Fibroblast of skin of right quadriceps (primary cell): ENCODE measurements at regions not wholly inside any gene's neighbourhood (a gene's known extent, or its start where the extent isn't known, plus 50 kb on each side); places are given as distances from the start of the nearest gene placed in this dataset.
"Not testable (repeated sequence)": the region's sequence is repeated elsewhere in the genome, so short reads cannot be mapped to it uniquely, and the experiment has no call there.

Experiments used
- DNase-seq: peaks from one replicate; pipeline ENCODE4 v3.0.0-alpha.2; 2013

DNA sequence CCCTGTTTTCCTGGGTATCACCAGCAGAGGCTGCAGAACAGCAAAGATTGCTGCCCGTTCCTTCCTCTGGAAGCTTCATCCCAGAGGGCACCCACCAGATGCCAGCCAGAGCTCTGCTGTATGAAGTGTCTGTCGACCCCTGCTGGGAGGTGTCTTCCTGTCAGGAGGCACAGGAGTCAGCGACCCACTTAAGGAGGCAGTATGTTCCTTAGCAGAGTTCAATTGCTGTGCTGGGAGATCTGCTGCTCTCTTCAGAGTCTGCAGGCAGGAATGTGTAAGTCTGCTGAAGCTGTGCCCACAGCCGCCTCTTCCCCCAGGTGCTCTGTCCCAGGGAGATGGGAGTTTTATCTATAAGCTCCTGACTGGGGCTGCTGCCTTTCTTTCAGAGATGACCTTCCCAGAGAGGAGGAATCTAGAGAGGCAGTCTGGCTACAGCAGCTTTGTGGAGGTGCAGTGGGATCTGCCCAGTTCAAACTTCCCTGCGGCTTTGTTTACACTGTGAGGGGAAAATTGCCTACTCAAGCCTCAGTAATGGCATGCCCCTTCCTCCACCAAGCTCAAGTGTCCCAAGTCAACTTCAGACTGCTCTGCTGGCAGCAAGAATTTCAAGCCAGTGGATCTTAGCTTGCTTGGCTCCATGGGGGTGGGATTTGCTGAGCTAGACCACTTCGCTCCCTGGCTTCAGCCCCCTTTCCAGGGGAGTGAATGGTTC lies 100.6 kb downstream of the TMEM168 start:
- not testable (repeated sequence) for DNase-seq

DNA sequence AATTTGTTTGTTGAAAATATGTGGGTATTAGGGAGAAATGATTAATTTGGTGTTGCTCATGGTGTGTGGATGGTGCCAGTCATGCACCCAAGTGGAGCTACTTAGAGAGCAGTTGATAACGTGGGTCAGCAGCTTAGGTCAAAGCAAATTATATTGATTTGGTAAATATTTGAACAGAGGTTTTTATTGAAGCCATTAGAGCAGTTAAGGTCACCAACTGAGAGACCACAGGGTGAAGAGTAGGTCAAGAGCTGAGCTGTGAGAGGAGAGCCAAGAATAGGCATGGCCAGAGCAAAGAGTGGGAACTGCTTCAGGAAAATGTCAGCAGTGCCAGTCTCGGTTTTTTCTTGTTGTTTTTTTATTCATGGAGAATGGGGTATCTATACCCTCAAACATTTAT lies 97.9 kb downstream of the TMEM168 start:
- no peak for DNase-seq

DNA sequence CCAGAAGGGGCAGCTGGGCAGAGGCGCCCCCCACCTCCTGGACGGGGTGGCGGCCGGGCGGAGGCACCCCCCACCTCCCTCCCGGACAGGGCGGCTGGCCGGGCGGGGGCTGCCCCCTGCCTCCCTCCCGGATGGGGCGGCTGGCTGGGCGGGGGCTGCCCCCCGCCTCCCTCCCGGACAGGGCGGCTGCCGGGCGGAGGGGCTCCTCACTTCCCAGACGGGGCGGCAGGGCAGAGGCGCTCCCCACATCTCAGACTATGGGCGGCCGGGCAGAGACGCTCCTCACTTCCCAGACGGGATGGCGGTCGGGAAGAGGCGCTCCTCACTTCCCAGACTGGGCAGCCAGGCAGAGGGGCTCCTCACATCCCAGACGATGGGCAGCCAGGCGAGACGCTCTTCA lies 93.0 kb downstream of the TMEM168 start:
- DNase-seq, result not testable (repeated sequence)

DNA sequence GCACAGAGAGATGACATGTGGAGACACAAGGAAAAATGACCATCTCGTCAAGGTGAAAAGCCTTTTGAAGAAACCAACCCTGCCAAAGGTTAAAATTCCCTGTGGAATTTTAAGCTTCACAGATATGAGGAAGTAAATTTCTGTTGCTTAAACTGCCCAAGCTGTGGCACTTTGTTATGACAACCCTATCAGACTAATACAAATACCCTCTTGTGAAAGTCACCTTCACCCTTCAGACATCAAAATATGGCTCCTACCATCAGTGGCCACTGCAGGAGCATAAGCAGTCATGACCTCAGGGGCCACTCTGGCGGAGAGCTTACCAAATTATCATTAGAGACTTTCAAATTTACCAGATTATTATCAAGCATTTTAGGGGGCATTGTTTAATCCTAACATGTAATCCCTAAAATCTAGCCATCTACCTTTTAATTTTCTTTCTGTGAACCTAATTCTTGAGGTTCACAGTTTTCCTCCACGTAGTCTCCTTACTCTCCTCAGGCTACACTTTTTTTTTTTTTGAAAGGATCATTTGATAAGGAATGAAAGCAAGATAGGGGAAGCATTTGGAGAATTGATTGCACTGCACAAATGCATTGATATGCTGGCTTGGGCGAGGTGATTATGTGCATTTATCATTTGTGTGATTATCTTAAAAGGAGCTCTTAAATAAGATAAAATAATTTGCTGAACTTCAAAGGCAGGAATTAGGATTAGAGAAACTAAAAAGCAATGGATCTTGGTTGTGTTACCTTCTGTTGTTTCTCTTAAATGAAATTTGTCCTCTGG lies 90.3 kb downstream of the TMEM168 start:
- no peak for DNase-seq

DNA sequence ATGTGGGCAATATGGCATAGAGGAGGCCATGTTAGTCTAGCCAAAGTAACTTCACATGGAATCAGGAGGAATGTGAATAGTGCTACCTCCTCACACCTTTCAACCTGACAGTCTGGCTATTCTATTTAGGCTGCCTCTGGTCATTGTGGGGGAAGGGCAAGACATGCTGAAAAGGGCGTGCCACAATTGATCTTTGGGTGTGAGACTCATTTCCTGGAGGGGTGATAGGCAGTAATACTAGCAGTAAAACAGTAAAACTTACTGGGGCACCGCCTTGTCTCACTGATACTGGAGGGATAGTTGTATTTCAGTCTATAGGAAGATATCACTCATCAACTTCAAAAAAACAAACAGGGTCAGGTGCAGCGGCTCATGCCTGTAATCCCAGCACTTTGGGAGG lies 88.7 kb downstream of the TMEM168 start:
- no peak for DNase-seq

DNA sequence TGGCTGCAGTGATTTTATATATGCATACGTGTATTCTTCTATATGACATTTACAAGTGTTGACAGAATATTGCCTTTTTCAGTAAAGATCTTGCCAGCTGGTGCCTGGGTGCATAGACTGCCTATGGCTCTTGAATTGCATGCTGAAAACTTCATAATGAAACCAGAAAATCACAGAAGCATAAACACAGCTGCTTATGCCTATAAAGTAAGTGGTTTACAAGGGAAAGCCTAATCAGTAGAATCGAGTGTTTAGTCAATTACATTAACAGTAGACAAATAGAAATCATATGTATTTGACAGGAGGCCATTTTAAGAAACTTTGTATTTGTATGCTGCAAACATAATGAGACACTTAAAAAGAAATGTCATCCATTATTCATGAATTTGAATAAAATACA lies 82.5 kb downstream of the TMEM168 start:
- no peak for DNase-seq

DNA sequence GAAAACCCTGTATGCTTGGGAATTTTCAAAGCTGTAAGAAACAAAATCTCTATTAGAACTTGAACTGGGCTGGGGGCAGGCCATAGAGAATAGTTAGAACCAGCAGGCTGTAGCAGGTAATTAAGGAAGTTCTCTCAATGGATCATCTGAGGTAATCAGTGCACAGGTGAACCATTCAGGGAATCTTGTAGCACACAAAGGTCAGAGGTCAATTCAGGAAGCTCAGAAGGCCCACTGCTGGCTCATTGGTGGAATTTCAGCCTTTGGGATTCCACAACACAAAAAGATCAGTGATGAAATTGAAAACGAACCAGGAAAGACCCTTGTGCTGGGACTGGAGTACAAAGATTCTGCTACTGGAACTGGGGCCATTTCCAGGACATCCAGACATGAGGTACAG lies 82.0 kb downstream of the TMEM168 start:
- no peak for DNase-seq
